ENCODE measurements at regions not wholly inside any gene's neighbourhood (a gene's known extent, or its start where the extent isn't known, plus 50 kb on each side); places are given as distances from the start of the nearest gene placed in this dataset.

DNA sequence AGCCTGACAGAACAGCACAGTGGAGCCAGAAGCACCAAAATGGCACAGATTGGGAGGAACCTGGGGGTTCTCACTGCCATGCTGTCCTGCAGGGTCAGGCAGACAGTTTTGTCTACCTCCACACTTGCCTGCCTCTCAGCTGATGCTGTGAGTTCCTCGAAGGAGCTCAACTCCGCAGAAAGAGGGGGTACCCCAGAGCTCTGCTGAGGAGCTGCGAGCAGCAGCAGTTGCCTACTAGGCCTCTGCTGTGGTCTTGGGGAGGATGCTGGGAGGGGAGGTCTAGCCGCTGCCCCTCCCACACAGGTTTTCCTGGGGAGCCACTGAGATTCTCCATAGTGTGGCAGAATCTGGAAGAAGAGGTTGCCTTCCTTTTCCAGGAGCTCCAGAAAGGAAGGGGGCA lies 192.5 kb downstream of the FOXD2 start:
- TF ChIP-seq GATA3 (IDR thresholded peaks at IDR 0.05; ENCODE audit: low read depth, low read length) = no peak
- TF ChIP-seq GATA2 (IDR thresholded peaks at IDR 0.05; ENCODE audit: low read depth, low read length) = no peak

DNA sequence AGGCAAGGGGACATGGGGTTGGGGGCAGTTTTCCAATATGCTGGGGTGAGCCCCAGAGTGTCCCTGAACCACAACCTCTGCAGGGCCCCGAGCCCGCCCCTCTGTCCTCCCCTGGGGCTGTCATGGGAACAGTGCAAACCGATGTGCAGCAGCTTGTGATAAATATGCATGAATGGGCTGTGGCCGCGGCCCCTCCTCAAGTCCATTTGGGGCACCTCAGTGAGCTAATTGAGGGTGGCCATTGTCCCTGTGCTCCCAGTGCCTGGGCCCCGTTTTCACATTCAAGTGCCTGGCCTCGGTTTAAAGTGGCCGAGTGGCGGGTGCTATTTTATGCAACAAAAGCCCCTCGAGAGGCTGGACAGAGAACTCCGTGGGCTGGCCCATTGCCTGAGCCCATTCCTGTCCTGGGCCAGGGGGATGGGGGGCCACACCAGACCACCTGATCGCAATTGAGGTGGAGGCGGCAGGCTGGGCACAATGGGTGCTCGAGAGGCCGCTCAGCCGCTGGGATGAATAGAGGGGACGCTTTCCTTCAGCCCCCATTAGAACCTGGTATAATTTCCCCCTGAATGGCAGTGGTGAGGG lies 193.7 kb downstream of the FOXD2 start:
- TF ChIP-seq GATA2 (IDR thresholded peaks at IDR 0.05; ENCODE audit: low read depth, low read length) (no peak), GATA3 (IDR thresholded peaks at IDR 0.05; ENCODE audit: low read depth, low read length) (no peak)

GRCh38 chr1:47635111-47635510 lies 197.3 kb downstream of the FOXD2 start:
- no peak for TF ChIP-seq GATA3 (IDR thresholded peaks at IDR 0.05; ENCODE audit: low read depth, low read length)
- TF ChIP-seq GATA2 (IDR thresholded peaks at IDR 0.05; ENCODE audit: low read depth, low read length) = no peak

DNA sequence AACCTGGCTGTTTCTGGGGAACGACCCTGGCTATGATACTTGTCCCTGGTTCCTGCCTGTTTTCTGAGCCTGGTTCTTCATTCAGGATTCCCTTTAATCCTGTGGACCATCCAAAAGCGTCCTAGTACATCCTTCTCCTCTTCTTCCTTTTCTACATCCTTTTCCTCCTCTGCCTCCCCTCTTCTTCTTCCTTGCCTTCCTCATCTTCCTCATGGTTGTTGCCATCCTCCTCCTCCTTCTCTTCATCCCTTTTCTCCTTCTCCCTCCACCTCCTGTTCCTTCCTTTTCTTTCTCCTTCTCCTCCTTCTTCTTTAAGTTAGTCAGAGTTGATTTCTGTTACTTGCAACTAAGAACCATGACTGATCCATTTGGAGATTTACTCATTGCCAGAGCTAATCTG lies 197.8 kb downstream of the FOXD2 start:
- TF ChIP-seq GATA2 (IDR thresholded peaks at IDR 0.05; ENCODE audit: low read depth, low read length) = no peak
- TF ChIP-seq GATA3 (IDR thresholded peaks at IDR 0.05; ENCODE audit: low read depth, low read length) = no peak

GRCh38 chr1:47637111-47637685 lies 199.4 kb downstream of the FOXD2 start:
- TF ChIP-seq GATA3 (IDR thresholded peaks at IDR 0.05; ENCODE audit: low read depth, low read length) (no peak), GATA2 (IDR thresholded peaks at IDR 0.05; ENCODE audit: low read depth, low read length) (no peak)

DNA sequence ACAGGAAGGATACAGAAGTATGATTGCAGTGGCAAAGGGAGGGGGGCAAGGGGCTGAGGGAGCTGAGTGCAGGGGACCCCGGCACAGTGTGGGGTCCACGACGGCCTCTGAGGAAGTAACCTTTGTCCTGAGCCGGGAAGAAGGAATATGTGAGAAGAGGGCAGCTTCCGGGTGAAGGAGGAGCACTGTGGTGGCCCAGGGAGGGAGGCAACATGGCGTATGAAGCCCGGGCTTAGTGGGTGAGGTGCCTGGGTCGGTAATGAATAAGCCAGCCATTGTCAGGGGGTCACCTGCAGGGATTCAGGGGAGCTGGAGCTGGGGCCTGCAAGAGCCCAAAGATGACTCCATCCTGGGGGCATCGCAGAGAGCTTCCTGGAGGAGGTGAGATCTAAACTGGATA lies 200.4 kb downstream of the FOXD2 start:
- TF ChIP-seq GATA2 (IDR thresholded peaks at IDR 0.05; ENCODE audit: low read depth, low read length) = no peak
- TF ChIP-seq GATA3 (IDR thresholded peaks at IDR 0.05; ENCODE audit: low read depth, low read length) = no peak

DNA sequence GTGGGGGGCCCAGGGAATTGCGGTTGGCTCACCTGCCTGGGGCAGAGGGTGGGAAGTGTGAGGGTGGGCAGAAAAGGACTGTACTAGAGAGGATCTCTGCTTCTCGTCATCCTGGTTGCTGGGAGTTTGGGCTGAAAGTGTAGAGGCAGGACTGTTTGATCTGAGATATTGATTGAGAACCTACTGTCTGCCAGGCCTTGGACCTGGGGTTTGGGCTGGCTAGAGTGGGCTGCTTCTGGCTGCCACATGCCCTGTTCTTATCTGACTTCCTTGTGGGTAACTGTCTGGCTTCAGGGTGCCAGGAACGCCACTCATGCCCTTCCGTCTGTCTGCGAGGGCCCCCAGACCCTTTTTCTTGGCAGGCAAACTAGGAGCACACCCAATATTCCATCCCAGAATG lies 200.9 kb downstream of the FOXD2 start:
- TF ChIP-seq GATA2 (IDR thresholded peaks at IDR 0.05; ENCODE audit: low read depth, low read length) (peak; percentile 65), GATA3 (IDR thresholded peaks at IDR 0.05; ENCODE audit: low read depth, low read length) (no peak)

DNA sequence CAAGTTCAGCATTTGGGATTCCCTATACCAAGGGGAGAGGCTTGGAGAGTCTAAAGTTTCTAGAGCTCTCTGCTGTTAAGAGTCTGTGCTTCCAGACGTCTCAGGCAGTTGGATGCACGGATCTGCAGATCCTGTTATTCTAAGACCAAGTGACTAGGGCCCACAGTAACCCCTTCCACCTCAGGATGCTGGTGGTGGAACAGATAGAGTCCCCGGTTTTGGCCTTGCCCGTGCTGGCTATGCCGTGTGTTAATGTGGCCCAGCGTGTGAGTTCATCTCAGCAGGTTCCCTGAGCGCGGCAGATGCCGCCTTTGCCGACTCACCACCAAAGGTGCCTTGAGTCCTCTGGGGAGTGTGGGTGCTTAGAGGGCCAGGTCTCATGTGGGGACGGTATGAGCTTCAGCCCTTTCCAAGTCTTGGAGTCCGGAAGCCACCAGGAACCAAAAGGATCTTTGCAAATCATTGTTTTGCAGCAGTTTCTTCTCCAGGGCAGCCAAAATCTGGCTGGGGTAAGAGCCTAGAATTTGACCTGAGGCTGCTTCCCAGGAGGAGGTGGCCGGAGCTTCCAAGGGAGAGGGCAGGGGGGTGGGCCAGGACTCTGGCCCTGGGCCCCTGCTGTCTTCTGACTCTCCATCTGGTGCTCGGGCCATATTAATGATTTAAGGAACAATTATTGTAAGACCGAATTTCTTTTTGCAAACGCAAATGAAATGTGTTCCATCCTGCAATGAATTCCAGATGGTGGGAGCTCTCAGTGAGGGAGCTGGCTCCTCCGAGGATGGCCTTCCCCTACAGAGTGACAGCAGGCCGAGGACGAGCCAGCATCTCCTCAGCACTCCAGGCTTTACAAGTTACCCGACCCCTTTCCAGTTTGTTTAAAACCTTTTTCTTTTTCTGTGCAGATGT lies 205.7 kb downstream of the FOXD2 start:
- TF ChIP-seq GATA2 (IDR thresholded peaks at IDR 0.05; ENCODE audit: low read depth, low read length) (no peak), GATA3 (IDR thresholded peaks at IDR 0.05; ENCODE audit: low read depth, low read length) (no peak)

- TF ChIP-seq GATA3 (IDR thresholded peaks at IDR 0.05; ENCODE audit: low read depth, low read length) (no peak), GATA2 (IDR thresholded peaks at IDR 0.05; ENCODE audit: low read depth, low read length) (no peak)
These were observed 206.3 kb downstream of the FOXD2 start for GRCh38 chr1:47644212-47644573.

GRCh38 chr1:47645151-47645550 lies 207.3 kb downstream of the FOXD2 start:
- TF ChIP-seq GATA3 (IDR thresholded peaks at IDR 0.05; ENCODE audit: low read depth, low read length) (no peak), GATA2 (IDR thresholded peaks at IDR 0.05; ENCODE audit: low read depth, low read length) (no peak)

GRCh38 chr1:47646676-47647075 lies 208.8 kb downstream of the FOXD2 start:
- no peak for TF ChIP-seq GATA3 (IDR thresholded peaks at IDR 0.05; ENCODE audit: low read depth, low read length)
- no peak for TF ChIP-seq GATA2 (IDR thresholded peaks at IDR 0.05; ENCODE audit: low read depth, low read length)

GRCh38 chr1:47647327-47647845 lies 209.5 kb downstream of the FOXD2 start:
- TF ChIP-seq GATA2 (IDR thresholded peaks at IDR 0.05; ENCODE audit: low read depth, low read length) (no peak), GATA3 (IDR thresholded peaks at IDR 0.05; ENCODE audit: low read depth, low read length) (no peak)

GRCh38 chr1:47650205-47650604 lies 212.4 kb downstream of the FOXD2 start:
- TF ChIP-seq GATA2 (IDR thresholded peaks at IDR 0.05; ENCODE audit: low read depth, low read length) (no peak), GATA3 (IDR thresholded peaks at IDR 0.05; ENCODE audit: low read depth, low read length) (no peak)

- TF ChIP-seq GATA3 (IDR thresholded peaks at IDR 0.05; ENCODE audit: low read depth, low read length) (no peak), GATA2 (IDR thresholded peaks at IDR 0.05; ENCODE audit: low read depth, low read length) (no peak)
These were observed 212.8 kb downstream of the FOXD2 start for GRCh38 chr1:47650611-47651010.

All from SH-SY5Y (cell line).